GM13977 (cell line): ENCODE measurements at regions not wholly inside any gene's neighbourhood (a gene's known extent, or its start where the extent isn't known, plus 50 kb on each side); places are given as distances from the start of the nearest gene placed in this dataset.
"Not testable (repeated sequence)": the region's sequence is repeated elsewhere in the genome, so short reads cannot be mapped to it uniquely, and the experiment has no call there.

Experiments
- DNase-seq: peaks from one replicate; pipeline ENCODE4 v3.0.0; 2012; ENCODE audit warnings: low spot score
- in situ Hi-C: fragments of 300-500 bp; cut with MboI; formaldehyde crosslinking; loops from one replicate; pipeline ENCODE4 v1.12.0; 2022; ENCODE audit warnings: low sequenced_read_pairs, low pct_unique_long_range_greater_than_20kb, mixed read lengths, inconsistent platforms; ENCODE audit not compliant: unreplicated experiment
- TF ChIP-seq, protein P1 (sequence below): IDR thresholded peaks from 2 replicates; pipeline ENCODE4 v1.5.1; 2012; ENCODE audit warnings: mild to moderate bottlenecking, control low read depth; ENCODE audit not compliant: insufficient read depth; ENCODE audit errors: extremely low read depth, missing control alignments

DNA sequence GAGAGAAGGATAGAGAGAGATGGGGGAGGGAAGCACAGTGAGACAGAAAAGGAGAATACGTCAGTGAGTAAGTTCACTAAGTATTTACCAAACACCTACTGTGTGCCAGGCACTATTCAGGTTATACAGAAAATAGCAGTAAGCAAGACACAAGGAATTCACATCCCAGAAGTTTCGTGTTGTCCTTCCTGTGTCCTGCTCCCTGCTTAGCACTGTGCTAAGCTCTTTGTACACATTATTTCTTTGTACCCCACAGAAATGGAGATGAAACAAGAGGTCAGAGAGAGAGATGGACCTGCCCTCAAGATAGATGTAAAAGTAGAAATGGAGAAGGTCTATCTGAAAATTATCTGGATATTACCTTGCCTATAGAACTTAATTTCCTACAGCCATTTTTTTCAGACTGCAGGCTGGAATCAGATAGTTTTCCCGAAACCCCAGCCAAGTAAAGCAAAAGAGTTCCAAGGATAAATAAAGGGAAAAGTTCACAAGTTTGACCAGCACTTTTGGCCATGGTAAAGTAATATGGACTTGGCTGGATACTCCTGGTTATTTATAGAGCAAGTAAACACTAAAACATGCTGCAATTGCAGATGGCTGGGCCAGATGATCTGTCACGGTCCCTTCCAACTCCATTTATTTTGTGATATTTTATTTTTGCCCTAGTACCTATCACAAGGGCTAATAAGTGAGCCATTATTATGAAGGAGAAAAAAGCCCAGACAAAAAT is 353.7 kb upstream of the SLC7A11 start:
- DNase-seq, result no peak
- TF ChIP-seq, protein P1, sequence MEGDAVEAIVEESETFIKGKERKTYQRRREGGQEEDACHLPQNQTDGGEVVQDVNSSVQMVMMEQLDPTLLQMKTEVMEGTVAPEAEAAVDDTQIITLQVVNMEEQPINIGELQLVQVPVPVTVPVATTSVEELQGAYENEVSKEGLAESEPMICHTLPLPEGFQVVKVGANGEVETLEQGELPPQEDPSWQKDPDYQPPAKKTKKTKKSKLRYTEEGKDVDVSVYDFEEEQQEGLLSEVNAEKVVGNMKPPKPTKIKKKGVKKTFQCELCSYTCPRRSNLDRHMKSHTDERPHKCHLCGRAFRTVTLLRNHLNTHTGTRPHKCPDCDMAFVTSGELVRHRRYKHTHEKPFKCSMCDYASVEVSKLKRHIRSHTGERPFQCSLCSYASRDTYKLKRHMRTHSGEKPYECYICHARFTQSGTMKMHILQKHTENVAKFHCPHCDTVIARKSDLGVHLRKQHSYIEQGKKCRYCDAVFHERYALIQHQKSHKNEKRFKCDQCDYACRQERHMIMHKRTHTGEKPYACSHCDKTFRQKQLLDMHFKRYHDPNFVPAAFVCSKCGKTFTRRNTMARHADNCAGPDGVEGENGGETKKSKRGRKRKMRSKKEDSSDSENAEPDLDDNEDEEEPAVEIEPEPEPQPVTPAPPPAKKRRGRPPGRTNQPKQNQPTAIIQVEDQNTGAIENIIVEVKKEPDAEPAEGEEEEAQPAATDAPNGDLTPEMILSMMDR, result no peak
- in situ Hi-C loops, result no loop called here

DNA sequence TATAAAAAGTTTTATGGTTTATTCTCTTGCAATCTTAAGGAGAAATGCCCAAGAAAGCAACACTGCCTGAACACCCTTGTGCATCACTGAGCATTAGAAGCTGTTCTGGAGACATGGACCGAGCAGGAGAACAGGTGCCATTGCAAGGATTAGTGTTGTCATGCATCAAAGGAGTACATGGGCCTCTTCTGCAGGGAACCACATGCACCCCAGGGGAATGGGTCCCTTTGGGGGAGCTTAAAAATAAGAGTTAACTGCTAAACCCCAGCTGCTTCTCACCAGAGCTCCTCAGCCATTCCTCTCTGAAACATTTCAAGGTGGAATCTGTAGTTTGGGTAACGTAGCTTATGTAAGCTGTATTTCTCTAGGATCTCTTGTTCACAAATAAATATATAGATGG is 353.0 kb upstream of the SLC7A11 start:
- no peak for DNase-seq
- TF ChIP-seq, protein P1, result no peak
- in situ Hi-C loops, result no loop called here

DNA sequence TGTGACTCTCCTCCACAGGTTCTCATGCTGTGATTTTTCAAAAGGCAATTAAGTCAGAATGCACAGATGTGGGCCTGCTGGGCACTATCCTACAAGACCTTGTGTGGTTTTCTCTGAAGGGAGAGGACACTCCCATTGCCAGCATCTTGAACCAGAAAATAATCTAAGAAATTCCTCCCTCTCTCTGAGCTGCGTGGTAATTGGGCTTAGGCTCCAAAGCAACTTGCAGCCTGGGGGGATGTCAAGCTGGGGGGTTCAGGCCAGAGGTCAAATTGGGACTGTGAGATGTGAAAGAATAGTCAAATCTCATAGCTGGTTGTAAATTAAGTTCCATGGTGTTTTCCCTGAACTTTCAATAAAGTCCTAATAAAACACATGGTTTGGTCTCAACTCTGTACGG is 350.6 kb upstream of the SLC7A11 start:
- in situ Hi-C loops, result no loop called here
- TF ChIP-seq, protein P1, result no peak
- no peak for DNase-seq

GRCh38 chr4:138591808-138592207 is 349.7 kb upstream of the SLC7A11 start:
- in situ Hi-C loops, result no loop called here
- no peak for DNase-seq
- TF ChIP-seq, protein P1, result no peak

DNA sequence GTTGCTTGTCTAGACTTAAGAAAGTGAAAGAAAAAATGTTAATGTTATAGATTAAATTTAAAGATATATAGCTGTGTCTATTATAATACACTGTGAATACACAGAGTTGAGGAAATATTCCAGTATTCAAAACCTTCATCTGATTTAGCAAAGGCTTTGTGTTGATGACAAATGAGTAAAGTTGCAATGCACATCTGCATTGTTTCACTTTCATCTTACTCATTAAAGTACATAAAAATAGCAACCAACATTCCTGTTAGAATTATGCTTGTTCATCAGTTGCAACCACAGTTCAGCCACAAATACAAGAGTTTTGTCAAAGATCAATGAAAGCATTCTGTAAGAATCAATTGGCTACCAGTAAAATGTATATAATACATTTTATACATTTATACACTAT is 346.4 kb upstream of the SLC7A11 start:
- DNase-seq, result no peak
- in situ Hi-C loops, result no loop called here
- TF ChIP-seq, protein P1, result no peak

DNA sequence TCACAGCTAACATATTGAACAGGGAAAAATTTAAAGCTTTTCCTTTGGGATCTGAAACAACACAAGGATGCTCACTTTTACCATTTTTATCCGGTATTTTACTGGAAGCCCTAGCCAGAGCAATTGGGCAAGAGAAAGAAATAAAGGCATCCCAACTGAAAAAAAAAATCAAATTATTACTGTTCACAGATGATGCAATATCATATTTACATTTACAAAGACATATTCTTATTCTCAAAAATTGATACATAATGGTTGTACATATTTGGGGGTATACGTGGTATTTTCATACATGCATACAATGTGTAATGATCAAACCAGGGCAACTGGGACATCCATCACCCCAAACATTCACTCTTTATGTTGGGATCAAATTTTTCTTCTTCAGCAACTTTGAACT is 337.0 kb upstream of the SLC7A11 start:
- DNase-seq, result no peak
- in situ Hi-C loops, result no loop called here
- TF ChIP-seq, protein P1, result no peak

DNA sequence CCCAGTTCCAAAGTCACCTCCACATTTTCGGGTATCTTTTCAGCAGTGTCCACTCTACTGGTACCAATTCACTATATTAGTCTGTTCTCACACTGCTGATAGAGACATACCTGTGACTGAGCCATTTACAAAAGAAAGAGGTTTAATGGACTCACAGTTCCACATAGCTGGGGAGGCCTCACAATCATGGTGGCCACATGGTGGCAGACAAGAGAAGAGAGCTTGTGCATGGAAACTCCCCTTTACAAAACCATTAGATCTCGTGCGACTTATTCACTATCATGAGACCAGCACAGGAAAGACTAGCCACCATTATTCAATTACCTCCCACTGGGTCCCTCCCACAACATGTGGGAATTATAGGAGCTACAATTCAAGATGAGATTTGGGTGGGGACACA is 335.7 kb upstream of the SLC7A11 start:
- in situ Hi-C loops, DNase-seq: not testable (repeated sequence)
